ENCODE measurements at regions not wholly inside any gene's neighbourhood (a gene's known extent, or its start where the extent isn't known, plus 50 kb on each side); places are given as distances from the start of the nearest gene placed in this dataset.

- no peak for DNase-seq
These were observed 2429.7 kb downstream of the PCDH7 start for GRCh38 chr4:33149658-33150524.

- no peak for DNase-seq
These were observed 2430.3 kb downstream of the PCDH7 start for GRCh38 chr4:33150525-33150910.

GRCh38 chr4:33160126-33160525, 2440.0 kb downstream of the PCDH7 start:
- DNase-seq, result no peak

GRCh38 chr4:33161202-33161601, 2441.0 kb downstream of the PCDH7 start:
- no peak for DNase-seq

- DNase-seq, result no peak
These were observed 2442.0 kb downstream of the PCDH7 start for GRCh38 chr4:33162122-33162521.

- DNase-seq, result no peak
These were observed 2451.8 kb downstream of the PCDH7 start for GRCh38 chr4:33171873-33172525.

GRCh38 chr4:33176566-33176965, 2456.4 kb downstream of the PCDH7 start:
- no peak for DNase-seq

GRCh38 chr4:33184657-33185290, 2464.6 kb downstream of the PCDH7 start:
- DNase-seq, result no peak

- DNase-seq, result no peak
These were observed 2466.9 kb downstream of the PCDH7 start for GRCh38 chr4:33187035-33187434.

GRCh38 chr4:33188733-33189132, 2468.6 kb downstream of the PCDH7 start:
- DNase-seq, result no peak

- no peak for DNase-seq
These were observed 2469.0 kb downstream of the PCDH7 start for GRCh38 chr4:33189169-33189568.

GRCh38 chr4:33193109-33193508, 2472.9 kb downstream of the PCDH7 start:
- no peak for DNase-seq

GRCh38 chr4:33200377-33200776, 2480.2 kb downstream of the PCDH7 start:
- no peak for DNase-seq

GRCh38 chr4:33218238-33218637, 2498.1 kb downstream of the PCDH7 start:
- DNase-seq, result no peak

- DNase-seq, result no peak
These were observed 2506.0 kb downstream of the PCDH7 start for GRCh38 chr4:33226133-33226532.

GRCh38 chr4:33226783-33227182, 2506.6 kb downstream of the PCDH7 start:
- no peak for DNase-seq

GRCh38 chr4:33255094-33255493, 2534.9 kb downstream of the PCDH7 start:
- no peak for DNase-seq

- no peak for DNase-seq
These were observed 2535.3 kb downstream of the PCDH7 start for GRCh38 chr4:33255507-33255906.

GRCh38 chr4:33262824-33263223, 2542.7 kb downstream of the PCDH7 start:
- DNase-seq, result no peak

GRCh38 chr4:33268776-33269175, 2548.6 kb downstream of the PCDH7 start:
- DNase-seq, result no peak

- no peak for DNase-seq
These were observed 2550.2 kb downstream of the PCDH7 start for GRCh38 chr4:33270403-33270802.

GRCh38 chr4:33272722-33273121, 2552.6 kb downstream of the PCDH7 start:
- no peak for DNase-seq

GRCh38 chr4:33283818-33284217, 2563.6 kb downstream of the PCDH7 start:
- DNase-seq, result no peak

- DNase-seq, result no peak
These were observed 2576.8 kb downstream of the PCDH7 start for GRCh38 chr4:33296876-33297455.
